PC-9 (cell line): ENCODE measurements at regions not wholly inside any gene's neighbourhood (a gene's known extent, or its start where the extent isn't known, plus 50 kb on each side); places are given as distances from the start of the nearest gene placed in this dataset.

Experiments used
- BruUV-seq: library from RNA; stranded (reverse); fragments of 400-500 nt; replicated peaks from 2 replicates; lab custom pipeline; 2021; lab: Mats Ljungman, UMichigan
- CTCF ChIA-PET: fragments of 300-600 bp; sonication (Branson Sonifier 250); formaldehyde crosslinking; loops from one replicate; lab custom pipeline; 2022; ENCODE audit warnings: antibody characterized with exemption; lab: Charles Lee
- POLR2A ChIA-PET: fragments of 300-600 bp; sonication (Branson Sonifier 250); formaldehyde crosslinking; loops from one replicate; lab custom pipeline; 2022; ENCODE audit warnings: antibody characterized with exemption; ENCODE audit not compliant: unreplicated experiment; lab: Charles Lee
- DNase-seq, 2 experiments: peaks; one replicate each; pipeline versions ENCODE4 v3.0.0 to v3.0.0-alpha.2; 2015 to 2022; ENCODE audit warnings: mixed read lengths in 1 of 2
- H2AFZ ChIP-seq: fragments of 200-600 bp; sonication (generic); 2 replicates; pipeline ENCODE4 v1.8.1; 2017; ENCODE audit warnings: antibody characterized with exemption
- H3F3A ChIP-seq: fragments of 200-600 bp; sonication (generic); 2 replicates; pipeline ENCODE4 v1.8.1; 2017; ENCODE audit warnings: antibody characterized with exemption, mild to moderate bottlenecking, low read depth; ENCODE audit not compliant: insufficient read depth
- H3K27ac ChIP-seq: fragments of 200-600 bp; sonication (generic); 2 replicates; pipeline ENCODE4 v1.6.1; 2016; ENCODE audit warnings: mixed run types
- H3K27me3 ChIP-seq: fragments of 200-600 bp; sonication (generic); 2 replicates; pipeline ENCODE4 v1.6.1; 2016; ENCODE audit warnings: low read depth, mixed run types; ENCODE audit not compliant: insufficient read depth
- H3K36me3 ChIP-seq: fragments of 200-600 bp; sonication (generic); 2 replicates; pipeline ENCODE4 v1.6.1; 2016; ENCODE audit warnings: low read depth, mixed run types
- H3K4me1 ChIP-seq: fragments of 200-600 bp; sonication (generic); replicated peaks from 2 replicates; pipeline ENCODE4 v1.6.1; 2016; ENCODE audit warnings: mixed run types; ENCODE audit not compliant: insufficient read depth
- H3K4me2 ChIP-seq: fragments of 200-600 bp; sonication (generic); 2 replicates; pipeline ENCODE4 v1.6.1; 2017; ENCODE audit warnings: mixed run types
- H3K4me3 ChIP-seq: fragments of 200-600 bp; sonication (generic); 2 replicates; pipeline ENCODE4 v1.6.1; 2016; ENCODE audit warnings: mixed run types
- H3K79me2 ChIP-seq: fragments of 200-600 bp; sonication (generic); 2 replicates; pipeline ENCODE4 v1.6.1; 2017; ENCODE audit warnings: low read depth, mixed run types
- H3K9me2 ChIP-seq: fragments of 200-600 bp; sonication (generic); 2 replicates; pipeline ENCODE4 v1.8.1; 2017; ENCODE audit warnings: mild to moderate bottlenecking; ENCODE audit not compliant: insufficient read depth
- H3K9me3 ChIP-seq: fragments of 200-600 bp; sonication (generic); 2 replicates; pipeline ENCODE4 v1.8.1; 2016; ENCODE audit warnings: low read depth; ENCODE audit not compliant: insufficient read depth
- H4K20me1 ChIP-seq: fragments of 200-600 bp; sonication (generic); 2 replicates; pipeline ENCODE4 v1.8.1; 2017; ENCODE audit not compliant: insufficient read depth
- EZH2 ChIP-seq: fragments of 200-600 bp; sonication (generic); IDR thresholded peaks from 2 replicates; pipeline ENCODE4 v1.8.0; 2017; ENCODE audit warnings: antibody characterized with exemption, low read depth
- intact Hi-C: fragments of 100-400 bp; cut with micrococcal nuclease; formaldehyde crosslinking; loops from one replicate; pipeline ENCODE4 v1.10.0; 2022; ENCODE audit not compliant: unreplicated experiment
- TF ChIP-seq, protein P1 (sequence below): fragments of 200-600 bp; sonication (generic); conservative IDR thresholded peaks from 2 replicates; pipeline ENCODE4 v1.6.1; 2017; ENCODE audit warnings: mixed run types, antibody characterized with exemption, mild to moderate bottlenecking, moderate library complexity

DNA sequence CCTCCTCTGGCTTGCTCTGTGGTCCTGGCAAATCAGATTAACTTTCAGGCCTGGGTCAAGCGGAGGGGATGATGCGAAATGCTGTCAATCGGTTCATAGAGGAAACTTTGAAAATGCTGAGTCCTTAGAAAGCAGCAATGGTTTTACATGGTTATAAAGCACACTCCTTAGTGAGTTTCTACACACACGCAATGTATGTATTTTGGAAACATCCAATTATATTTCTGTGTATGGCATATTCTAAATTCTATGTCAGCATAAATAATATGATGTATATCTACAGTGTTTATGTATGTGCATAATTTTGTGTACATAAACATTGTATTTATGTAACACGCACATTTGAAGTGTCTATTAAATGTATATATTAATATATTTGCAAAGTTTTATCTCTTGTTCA, 118.0 kb upstream of the ARID2 start:
- no TSS peak for BruUV-seq
- H3K9me3 ChIP-seq: no peaks in the 10 kb centered on the region
- no peak for DNase-seq
- H4K20me1 ChIP-seq: no peaks in the 10 kb centered on the region; the same call in 1 of the 2 replicates
- ChIA-PET CTCF (no interaction called here), POLR2A (no interaction called here)
- no peak overlapping the region for H2AFZ ChIP-seq
- TF ChIP-seq EZH2: no peak
- TF ChIP-seq, protein P1, sequence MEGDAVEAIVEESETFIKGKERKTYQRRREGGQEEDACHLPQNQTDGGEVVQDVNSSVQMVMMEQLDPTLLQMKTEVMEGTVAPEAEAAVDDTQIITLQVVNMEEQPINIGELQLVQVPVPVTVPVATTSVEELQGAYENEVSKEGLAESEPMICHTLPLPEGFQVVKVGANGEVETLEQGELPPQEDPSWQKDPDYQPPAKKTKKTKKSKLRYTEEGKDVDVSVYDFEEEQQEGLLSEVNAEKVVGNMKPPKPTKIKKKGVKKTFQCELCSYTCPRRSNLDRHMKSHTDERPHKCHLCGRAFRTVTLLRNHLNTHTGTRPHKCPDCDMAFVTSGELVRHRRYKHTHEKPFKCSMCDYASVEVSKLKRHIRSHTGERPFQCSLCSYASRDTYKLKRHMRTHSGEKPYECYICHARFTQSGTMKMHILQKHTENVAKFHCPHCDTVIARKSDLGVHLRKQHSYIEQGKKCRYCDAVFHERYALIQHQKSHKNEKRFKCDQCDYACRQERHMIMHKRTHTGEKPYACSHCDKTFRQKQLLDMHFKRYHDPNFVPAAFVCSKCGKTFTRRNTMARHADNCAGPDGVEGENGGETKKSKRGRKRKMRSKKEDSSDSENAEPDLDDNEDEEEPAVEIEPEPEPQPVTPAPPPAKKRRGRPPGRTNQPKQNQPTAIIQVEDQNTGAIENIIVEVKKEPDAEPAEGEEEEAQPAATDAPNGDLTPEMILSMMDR: no peak
- intact Hi-C loops: no loop called here
- H3K79me2 ChIP-seq: no peaks in the 10 kb centered on the region
- peaks cover 13% of the 10 kb centered on the region; the same call in 1 of the 2 replicates for H3K4me1 ChIP-seq
- H3F3A ChIP-seq: no peaks in the 10 kb centered on the region
- no peak overlapping the region for H3K4me2 ChIP-seq
- H3K36me3 ChIP-seq: no peaks in the 10 kb centered on the region
- no peak overlapping the region for H3K4me3 ChIP-seq
- H3K9me2 ChIP-seq: no peaks in the 10 kb centered on the region
- H3K27ac ChIP-seq: no peak overlapping the region
- no peaks in the 10 kb centered on the region for H3K27me3 ChIP-seq

DNA sequence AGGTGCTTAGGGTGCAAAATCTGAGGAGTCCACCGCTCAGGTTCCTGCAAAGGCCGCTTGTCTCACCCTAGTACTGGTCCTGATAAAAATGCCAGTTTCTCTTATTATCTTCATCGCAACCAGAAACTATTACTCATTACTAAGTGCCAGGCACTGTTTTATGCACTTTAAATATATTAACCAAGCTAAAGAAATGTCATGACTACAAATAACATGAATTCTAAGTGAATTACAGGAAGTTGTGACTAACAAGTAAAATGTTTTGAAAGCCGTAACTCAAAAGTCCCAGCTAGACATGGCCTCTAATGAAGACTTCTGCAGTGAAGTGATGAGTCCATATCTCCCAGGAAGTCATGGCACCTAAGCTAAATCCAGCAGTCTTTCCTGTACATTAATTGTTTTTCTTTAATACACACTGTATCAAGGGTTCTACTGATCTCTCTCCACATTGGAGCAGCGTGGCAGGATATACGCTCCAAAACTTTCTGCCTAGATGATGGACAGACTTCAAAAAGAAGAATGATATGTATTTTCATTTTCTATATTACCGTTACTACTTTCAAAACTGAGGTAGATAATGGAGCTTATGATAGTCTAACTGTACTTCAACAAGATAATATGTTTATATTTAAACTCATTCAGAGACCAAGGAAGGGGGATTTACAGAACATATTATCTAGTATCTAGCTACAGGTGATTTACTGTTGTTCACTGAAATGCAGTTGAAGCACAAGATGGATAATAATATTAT, 117.3 kb upstream of the ARID2 start:
- no peaks in the 10 kb centered on the region for H3K79me2 ChIP-seq
- H3K27me3 ChIP-seq: no peaks in the 10 kb centered on the region
- H3K9me2 ChIP-seq: no peaks in the 10 kb centered on the region
- ChIA-PET CTCF (no interaction called here), POLR2A (no interaction called here)
- no peak overlapping the region for H3K4me3 ChIP-seq
- no peaks in the 10 kb centered on the region for H3K9me3 ChIP-seq
- DNase-seq: no peak
- H3K27ac ChIP-seq: no peak overlapping the region
- intact Hi-C loops: no loop called here
- no peak for TF ChIP-seq EZH2
- TF ChIP-seq, protein P1: no peak
- no peaks in the 10 kb centered on the region for H4K20me1 ChIP-seq
- no peak overlapping the region for H3K4me2 ChIP-seq
- peaks cover 13% of the 10 kb centered on the region; the same call in 1 of the 2 replicates for H3K4me1 ChIP-seq
- BruUV-seq: no TSS peak
- H3K36me3 ChIP-seq: no peaks in the 10 kb centered on the region
- no peaks in the 10 kb centered on the region for H3F3A ChIP-seq
- H2AFZ ChIP-seq: no peak overlapping the region

DNA sequence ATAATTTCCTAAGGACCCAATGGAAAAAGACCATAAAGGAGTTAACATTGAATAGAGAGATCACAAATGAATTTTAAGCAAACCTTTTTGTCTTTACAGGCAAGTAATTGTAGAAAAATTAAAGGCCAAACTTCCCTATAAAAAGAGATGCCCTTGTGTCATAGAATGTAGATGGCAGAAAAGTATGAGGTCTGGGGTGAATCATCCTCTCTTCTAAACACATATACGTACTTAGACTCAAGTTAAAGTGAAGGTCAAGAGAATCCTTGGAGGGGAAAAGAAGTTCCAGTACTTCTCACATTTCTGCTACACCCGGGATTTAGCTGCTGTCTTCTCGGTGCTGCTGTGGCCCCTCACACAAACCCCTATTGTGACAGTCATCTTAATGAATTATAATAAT, 116.2 kb upstream of the ARID2 start:
- TF ChIP-seq, protein P1: no peak
- no peak for TF ChIP-seq EZH2
- H3K27ac ChIP-seq: no peak overlapping the region
- H3K4me3 ChIP-seq: no peak overlapping the region
- no peak for DNase-seq
- no peak overlapping the region for H2AFZ ChIP-seq
- H3K4me2 ChIP-seq: no peak overlapping the region
- H3K79me2 ChIP-seq: no peaks in the 10 kb centered on the region
- H3K4me1 ChIP-seq: peaks cover 13% of the 10 kb centered on the region; the same call in 1 of the 2 replicates
- intact Hi-C loops: no loop called here
- H3K36me3 ChIP-seq: no peaks in the 10 kb centered on the region
- BruUV-seq: no TSS peak
- H4K20me1 ChIP-seq: no peaks in the 10 kb centered on the region
- H3K9me2 ChIP-seq: no peaks in the 10 kb centered on the region
- ChIA-PET CTCF (no interaction called here), POLR2A (no interaction called here)
- H3K9me3 ChIP-seq: no peaks in the 10 kb centered on the region
- H3K27me3 ChIP-seq: no peaks in the 10 kb centered on the region
- H3F3A ChIP-seq: no peaks in the 10 kb centered on the region
